Body of pancreas (tissue), 4 donors: ENCODE measurements at regions not wholly inside any gene's neighbourhood (a gene's known extent, or its start where the extent isn't known, plus 50 kb on each side); places are given as distances from the start of the nearest gene placed in this dataset.

Source experiments
- POLR2A ChIP-seq, 3 donors: fragments of 450-650 bp; IDR thresholded peaks; one replicate each; pipeline ENCODE4 v1.6.1; 2016; ENCODE audit warnings: antibody characterized with exemption in 3 of 3, mild to moderate bottlenecking in 2 of 3
- TF ChIP-seq, protein P1 (sequence below), 7 experiments: fragments of 450-650 bp in 4 of 7; fragments of 200-600 bp in 3 of 7; sonication (generic) in 3 of 7; IDR thresholded peaks; one replicate each; pipeline ENCODE4 v1.5.1; 2016 to 2019; ENCODE audit warnings: antibody characterized with exemption in 7 of 7

GRCh38 chr14:49187799-49188198 is 398.4 kb downstream of the RPS29 start:
- TF ChIP-seq, protein P1, sequence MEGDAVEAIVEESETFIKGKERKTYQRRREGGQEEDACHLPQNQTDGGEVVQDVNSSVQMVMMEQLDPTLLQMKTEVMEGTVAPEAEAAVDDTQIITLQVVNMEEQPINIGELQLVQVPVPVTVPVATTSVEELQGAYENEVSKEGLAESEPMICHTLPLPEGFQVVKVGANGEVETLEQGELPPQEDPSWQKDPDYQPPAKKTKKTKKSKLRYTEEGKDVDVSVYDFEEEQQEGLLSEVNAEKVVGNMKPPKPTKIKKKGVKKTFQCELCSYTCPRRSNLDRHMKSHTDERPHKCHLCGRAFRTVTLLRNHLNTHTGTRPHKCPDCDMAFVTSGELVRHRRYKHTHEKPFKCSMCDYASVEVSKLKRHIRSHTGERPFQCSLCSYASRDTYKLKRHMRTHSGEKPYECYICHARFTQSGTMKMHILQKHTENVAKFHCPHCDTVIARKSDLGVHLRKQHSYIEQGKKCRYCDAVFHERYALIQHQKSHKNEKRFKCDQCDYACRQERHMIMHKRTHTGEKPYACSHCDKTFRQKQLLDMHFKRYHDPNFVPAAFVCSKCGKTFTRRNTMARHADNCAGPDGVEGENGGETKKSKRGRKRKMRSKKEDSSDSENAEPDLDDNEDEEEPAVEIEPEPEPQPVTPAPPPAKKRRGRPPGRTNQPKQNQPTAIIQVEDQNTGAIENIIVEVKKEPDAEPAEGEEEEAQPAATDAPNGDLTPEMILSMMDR (IDR thresholded peaks at IDR 0.05) = no peak
- no peak for TF ChIP-seq POLR2A (IDR thresholded peaks at IDR 0.05)
